Endothelial cell (in vitro differentiated cells): ENCODE measurements at regions not wholly inside any gene's neighbourhood (a gene's known extent, or its start where the extent isn't known, plus 50 kb on each side); places are given as distances from the start of the nearest gene placed in this dataset.
"Not testable (repeated sequence)": the region's sequence is repeated elsewhere in the genome, so short reads cannot be mapped to it uniquely, and the experiment has no call there.

ENCODE experiments used
- DNase-seq: peaks from one replicate; pipeline ENCODE4 v3.0.0; 2021; ENCODE audit warnings: low spot score
- H3K27ac Mint-ChIP-seq: one replicate; pipeline ENCODE4 v1.8.0; 2021; ENCODE audit warnings: mixed read lengths, inconsistent platforms; ENCODE audit not compliant: unreplicated experiment
- H3K27me3 Mint-ChIP-seq: one replicate; pipeline ENCODE4 v1.8.0; 2021; ENCODE audit warnings: mild to moderate bottlenecking, moderate library complexity, mixed read lengths, inconsistent platforms; ENCODE audit not compliant: unreplicated experiment
- H3K36me3 Mint-ChIP-seq: one replicate; pipeline ENCODE4 v1.8.0; 2021; ENCODE audit warnings: mild to moderate bottlenecking, low read depth, mixed read lengths, inconsistent platforms; ENCODE audit not compliant: unreplicated experiment
- H3K4me1 Mint-ChIP-seq: one replicate; pipeline ENCODE4 v1.8.0; 2021; ENCODE audit warnings: mild to moderate bottlenecking, mixed read lengths, inconsistent platforms; ENCODE audit not compliant: unreplicated experiment
- H3K4me3 Mint-ChIP-seq: one replicate; pipeline ENCODE4 v1.8.0; 2021; ENCODE audit warnings: mild to moderate bottlenecking, mixed read lengths, inconsistent platforms; ENCODE audit not compliant: unreplicated experiment
- H3K9me3 Mint-ChIP-seq: one replicate; pipeline ENCODE4 v1.8.0; 2021; ENCODE audit warnings: mixed read lengths, inconsistent platforms; ENCODE audit not compliant: unreplicated experiment
- TF ChIP-seq, protein P1 (sequence below): fragments of 200-600 bp; sonication (generic); IDR thresholded peaks from one replicate; pipeline ENCODE4 v1.5.0; 2021; ENCODE audit warnings: antibody characterized with exemption; ENCODE audit not compliant: unreplicated experiment

GRCh38 chr1:119250299-119250698 lies 109.8 kb upstream of the WARS2 start:
- TF ChIP-seq, protein P1, sequence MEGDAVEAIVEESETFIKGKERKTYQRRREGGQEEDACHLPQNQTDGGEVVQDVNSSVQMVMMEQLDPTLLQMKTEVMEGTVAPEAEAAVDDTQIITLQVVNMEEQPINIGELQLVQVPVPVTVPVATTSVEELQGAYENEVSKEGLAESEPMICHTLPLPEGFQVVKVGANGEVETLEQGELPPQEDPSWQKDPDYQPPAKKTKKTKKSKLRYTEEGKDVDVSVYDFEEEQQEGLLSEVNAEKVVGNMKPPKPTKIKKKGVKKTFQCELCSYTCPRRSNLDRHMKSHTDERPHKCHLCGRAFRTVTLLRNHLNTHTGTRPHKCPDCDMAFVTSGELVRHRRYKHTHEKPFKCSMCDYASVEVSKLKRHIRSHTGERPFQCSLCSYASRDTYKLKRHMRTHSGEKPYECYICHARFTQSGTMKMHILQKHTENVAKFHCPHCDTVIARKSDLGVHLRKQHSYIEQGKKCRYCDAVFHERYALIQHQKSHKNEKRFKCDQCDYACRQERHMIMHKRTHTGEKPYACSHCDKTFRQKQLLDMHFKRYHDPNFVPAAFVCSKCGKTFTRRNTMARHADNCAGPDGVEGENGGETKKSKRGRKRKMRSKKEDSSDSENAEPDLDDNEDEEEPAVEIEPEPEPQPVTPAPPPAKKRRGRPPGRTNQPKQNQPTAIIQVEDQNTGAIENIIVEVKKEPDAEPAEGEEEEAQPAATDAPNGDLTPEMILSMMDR: no peak
- DNase-seq: no peak
- Mint-ChIP-seq H3K36me3 (no peaks in the 10 kb centered on the region), H3K9me3 (no peaks in the 10 kb centered on the region), H3K4me3 (no peak overlapping the region), H3K27ac (no peak overlapping the region), H3K4me1 (no peaks in the 10 kb centered on the region), H3K27me3 (peaks cover 2% of the 10 kb centered on the region)

DNA sequence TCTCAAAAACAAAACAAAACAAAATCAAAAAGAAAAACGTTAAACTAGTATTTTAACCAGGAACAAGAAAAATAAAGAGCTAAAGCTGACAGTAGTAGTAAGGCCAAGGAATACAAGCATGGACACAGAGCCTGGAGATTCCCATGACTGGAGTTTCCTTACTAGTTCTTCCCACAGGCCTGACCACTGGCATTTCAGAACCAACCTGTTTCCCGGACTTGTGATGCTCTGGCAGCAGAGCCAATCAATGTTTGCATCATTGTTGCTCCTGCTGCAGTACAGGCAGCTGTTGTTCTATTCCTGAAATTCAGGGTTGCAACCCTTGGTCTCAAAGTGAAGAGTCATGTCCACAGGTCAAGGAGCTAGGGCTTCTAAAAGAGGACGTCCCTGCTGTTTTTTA lies 111.3 kb upstream of the WARS2 start:
- Mint-ChIP-seq H3K36me3 (no peaks in the 10 kb centered on the region), H3K27me3 (no peaks in the 10 kb centered on the region), H3K9me3 (no peaks in the 10 kb centered on the region), H3K27ac (no peak overlapping the region), H3K4me3 (no peak overlapping the region), H3K4me1 (no peaks in the 10 kb centered on the region)
- TF ChIP-seq, protein P1: no peak
- no peak for DNase-seq

GRCh38 chr1:119253366-119253765 lies 112.9 kb upstream of the WARS2 start:
- H3K27me3 Mint-ChIP-seq: no peaks in the 10 kb centered on the region
- H3K9me3 Mint-ChIP-seq: no peaks in the 10 kb centered on the region
- DNase-seq: no peak
- H3K27ac Mint-ChIP-seq: no peak overlapping the region
- H3K36me3 Mint-ChIP-seq: no peaks in the 10 kb centered on the region
- TF ChIP-seq, protein P1: no peak
- H3K4me1 Mint-ChIP-seq: no peaks in the 10 kb centered on the region
- no peak overlapping the region for H3K4me3 Mint-ChIP-seq

DNA sequence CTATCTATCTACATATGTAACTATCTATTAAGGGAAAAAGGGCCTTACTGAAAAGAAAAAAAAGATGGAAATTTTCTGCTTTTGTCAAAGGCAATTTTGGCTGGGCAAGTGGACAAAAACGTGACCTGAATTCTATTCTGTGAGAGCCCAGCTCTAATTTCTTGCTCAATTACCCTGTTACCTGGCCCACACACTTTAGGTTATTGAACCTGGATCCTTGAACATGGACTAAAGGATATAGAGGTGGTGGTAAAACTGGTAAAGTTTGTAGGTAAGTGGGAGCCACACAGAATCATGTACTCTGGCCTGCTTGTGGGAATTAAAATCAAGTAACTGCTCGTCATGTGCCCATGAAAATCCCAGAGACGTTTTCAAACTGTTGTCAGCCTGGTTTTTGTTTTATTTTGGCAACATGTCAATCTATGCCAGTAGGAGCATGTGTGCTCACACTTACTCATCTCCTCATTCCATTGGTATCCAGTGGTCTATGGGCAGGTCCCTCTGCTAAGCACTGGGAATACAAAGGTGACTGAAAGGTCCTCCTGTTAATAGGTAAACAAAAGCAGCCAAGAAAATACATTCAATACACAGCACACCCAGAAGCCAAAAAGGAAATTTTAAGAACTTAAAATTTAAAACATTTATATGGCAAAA lies 113.7 kb upstream of the WARS2 start:
- no peak for DNase-seq
- H3K27me3 Mint-ChIP-seq: no peaks in the 10 kb centered on the region
- no peak overlapping the region for H3K27ac Mint-ChIP-seq
- TF ChIP-seq, protein P1: no peak
- no peaks in the 10 kb centered on the region for H3K9me3 Mint-ChIP-seq
- H3K4me1 Mint-ChIP-seq: no peaks in the 10 kb centered on the region
- no peak overlapping the region for H3K4me3 Mint-ChIP-seq
- H3K36me3 Mint-ChIP-seq: no peaks in the 10 kb centered on the region

DNA sequence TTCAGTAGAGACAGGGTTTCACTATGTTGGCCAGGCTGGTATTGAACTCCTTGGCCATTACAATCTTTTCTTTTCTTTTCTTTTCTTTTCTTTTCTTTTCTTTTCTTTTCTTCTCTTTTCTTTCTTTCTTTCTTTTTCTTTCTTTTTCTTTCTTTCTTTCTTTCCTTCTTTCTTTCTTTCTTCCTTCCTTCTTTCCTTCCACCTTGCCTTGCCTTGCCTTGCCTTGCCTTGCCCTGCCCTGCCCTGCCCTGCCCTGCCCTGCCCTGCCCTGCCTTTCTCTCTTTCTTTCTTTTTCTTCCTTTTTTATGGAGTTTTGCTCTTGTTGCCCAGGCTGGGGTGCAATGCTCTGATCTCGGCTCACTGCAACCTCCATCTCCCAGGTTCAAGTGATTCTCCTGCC lies 112.5 kb upstream of the HAO2 start:
- not testable (repeated sequence) for H3K36me3 Mint-ChIP-seq, H3K4me1 Mint-ChIP-seq, H3K27ac Mint-ChIP-seq, DNase-seq, H3K4me3 Mint-ChIP-seq, H3K9me3 Mint-ChIP-seq, H3K27me3 Mint-ChIP-seq

GRCh38 chr1:119260506-119260905 lies 108.1 kb upstream of the HAO2 start:
- no peak overlapping the region for H3K27ac Mint-ChIP-seq
- H3K36me3 Mint-ChIP-seq: no peaks in the 10 kb centered on the region
- no peaks in the 10 kb centered on the region for H3K9me3 Mint-ChIP-seq
- H3K4me3 Mint-ChIP-seq: no peak overlapping the region
- DNase-seq: no peak
- TF ChIP-seq, protein P1: no peak
- H3K4me1 Mint-ChIP-seq: no peaks in the 10 kb centered on the region
- H3K27me3 Mint-ChIP-seq: no peaks in the 10 kb centered on the region
